Ishikawa (cell line): ENCODE measurements at regions not wholly inside any gene's neighbourhood (a gene's known extent, or its start where the extent isn't known, plus 50 kb on each side); places are given as distances from the start of the nearest gene placed in this dataset.

ENCODE experiments used
- CEBPB ChIP-seq: IDR thresholded peaks from 2 replicates; pipeline ENCODE4 v1.6.1; 2012
- CREB1 ChIP-seq: IDR thresholded peaks from 2 replicates; pipeline ENCODE4 v1.6.1; 2012; ENCODE audit warnings: low read depth
- EGR1 ChIP-seq: IDR thresholded peaks from 2 replicates; pipeline ENCODE4 v1.6.1; 2012
- EP300 ChIP-seq: IDR thresholded peaks from 2 replicates; pipeline ENCODE4 v1.6.1; 2012; ENCODE audit warnings: borderline replicate concordance
- FOXM1 ChIP-seq: IDR thresholded peaks from 2 replicates; pipeline ENCODE4 v1.6.1; 2012; ENCODE audit warnings: low read depth, borderline replicate concordance
- NFIC ChIP-seq: IDR thresholded peaks from 2 replicates; pipeline ENCODE4 v1.6.1; 2012
- RAD21 ChIP-seq: IDR thresholded peaks from 2 replicates; pipeline ENCODE4 v1.6.1; 2012; ENCODE audit warnings: low read depth
- TAF1 ChIP-seq: IDR thresholded peaks from 2 replicates; pipeline ENCODE4 v1.6.1; 2012; ENCODE audit warnings: low read depth, mild to moderate bottlenecking
- TCF12 ChIP-seq: IDR thresholded peaks from 2 replicates; pipeline ENCODE4 v1.6.1; 2012; ENCODE audit warnings: low read depth
- TEAD4 ChIP-seq: IDR thresholded peaks from 2 replicates; pipeline ENCODE4 v1.6.1; 2012
- YY1 ChIP-seq: IDR thresholded peaks from 2 replicates; pipeline ENCODE4 v1.6.1; 2012; ENCODE audit warnings: low read depth
- ZBTB7A ChIP-seq: IDR thresholded peaks from 2 replicates; pipeline ENCODE4 v1.6.1; 2012; ENCODE audit warnings: low read depth
- TF ChIP-seq, protein P1 (sequence below): IDR thresholded peaks from 2 replicates; pipeline ENCODE4 v1.6.1; 2012; ENCODE audit warnings: low read depth, mild to moderate bottlenecking
- TF ChIP-seq, protein P2 (sequence below): IDR thresholded peaks from 2 replicates; pipeline ENCODE4 v1.6.1; 2012
- TF ChIP-seq, protein P3 (sequence below): IDR thresholded peaks from 2 replicates; pipeline ENCODE4 v1.6.1; 2012

DNA sequence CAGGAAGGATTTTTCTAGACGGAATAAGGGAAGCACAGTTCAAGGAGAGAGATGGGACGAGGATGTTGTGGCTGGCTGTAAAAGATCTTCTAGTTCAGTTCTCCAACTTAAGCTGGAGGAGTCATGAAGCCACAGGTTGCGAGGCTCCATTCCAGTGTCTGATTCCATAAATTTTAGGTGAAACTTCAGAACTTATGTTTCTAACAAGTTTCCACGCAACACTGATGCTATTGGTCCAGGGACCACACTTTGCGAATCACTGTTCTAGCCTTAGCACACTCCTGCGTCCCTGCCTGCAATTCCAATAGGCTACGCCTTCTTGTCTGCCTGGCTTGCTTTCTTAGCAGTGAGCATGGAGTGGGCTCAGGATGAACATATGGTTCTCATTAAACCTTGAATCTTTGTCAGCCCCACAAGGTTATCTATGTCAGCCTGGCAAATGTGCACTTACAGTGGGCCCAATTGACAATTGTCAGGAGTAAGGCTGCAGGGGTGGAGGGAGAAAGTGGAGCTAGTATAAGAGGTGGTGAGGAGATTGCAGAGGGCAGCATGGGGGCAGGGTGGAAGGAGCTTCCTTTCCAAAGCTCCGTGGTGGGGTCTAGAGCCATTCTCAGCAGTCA lies 438.1 kb upstream of the ST6GAL2 start:
- TF ChIP-seq NFIC = no peak
- TF ChIP-seq, protein P1, sequence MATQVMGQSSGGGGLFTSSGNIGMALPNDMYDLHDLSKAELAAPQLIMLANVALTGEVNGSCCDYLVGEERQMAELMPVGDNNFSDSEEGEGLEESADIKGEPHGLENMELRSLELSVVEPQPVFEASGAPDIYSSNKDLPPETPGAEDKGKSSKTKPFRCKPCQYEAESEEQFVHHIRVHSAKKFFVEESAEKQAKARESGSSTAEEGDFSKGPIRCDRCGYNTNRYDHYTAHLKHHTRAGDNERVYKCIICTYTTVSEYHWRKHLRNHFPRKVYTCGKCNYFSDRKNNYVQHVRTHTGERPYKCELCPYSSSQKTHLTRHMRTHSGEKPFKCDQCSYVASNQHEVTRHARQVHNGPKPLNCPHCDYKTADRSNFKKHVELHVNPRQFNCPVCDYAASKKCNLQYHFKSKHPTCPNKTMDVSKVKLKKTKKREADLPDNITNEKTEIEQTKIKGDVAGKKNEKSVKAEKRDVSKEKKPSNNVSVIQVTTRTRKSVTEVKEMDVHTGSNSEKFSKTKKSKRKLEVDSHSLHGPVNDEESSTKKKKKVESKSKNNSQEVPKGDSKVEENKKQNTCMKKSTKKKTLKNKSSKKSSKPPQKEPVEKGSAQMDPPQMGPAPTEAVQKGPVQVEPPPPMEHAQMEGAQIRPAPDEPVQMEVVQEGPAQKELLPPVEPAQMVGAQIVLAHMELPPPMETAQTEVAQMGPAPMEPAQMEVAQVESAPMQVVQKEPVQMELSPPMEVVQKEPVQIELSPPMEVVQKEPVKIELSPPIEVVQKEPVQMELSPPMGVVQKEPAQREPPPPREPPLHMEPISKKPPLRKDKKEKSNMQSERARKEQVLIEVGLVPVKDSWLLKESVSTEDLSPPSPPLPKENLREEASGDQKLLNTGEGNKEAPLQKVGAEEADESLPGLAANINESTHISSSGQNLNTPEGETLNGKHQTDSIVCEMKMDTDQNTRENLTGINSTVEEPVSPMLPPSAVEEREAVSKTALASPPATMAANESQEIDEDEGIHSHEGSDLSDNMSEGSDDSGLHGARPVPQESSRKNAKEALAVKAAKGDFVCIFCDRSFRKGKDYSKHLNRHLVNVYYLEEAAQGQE = no peak
- no peak for TF ChIP-seq EP300
- TF ChIP-seq CREB1 = no peak
- TF ChIP-seq TCF12 = no peak
- TF ChIP-seq FOXM1 = no peak
- no peak for TF ChIP-seq TAF1
- TF ChIP-seq, protein P2, sequence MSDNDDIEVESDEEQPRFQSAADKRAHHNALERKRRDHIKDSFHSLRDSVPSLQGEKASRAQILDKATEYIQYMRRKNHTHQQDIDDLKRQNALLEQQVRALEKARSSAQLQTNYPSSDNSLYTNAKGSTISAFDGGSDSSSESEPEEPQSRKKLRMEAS = no peak
- TF ChIP-seq ZBTB7A = no peak
- no peak for TF ChIP-seq CEBPB
- TF ChIP-seq EGR1 = no peak
- no peak for TF ChIP-seq YY1
- TF ChIP-seq, protein P3, sequence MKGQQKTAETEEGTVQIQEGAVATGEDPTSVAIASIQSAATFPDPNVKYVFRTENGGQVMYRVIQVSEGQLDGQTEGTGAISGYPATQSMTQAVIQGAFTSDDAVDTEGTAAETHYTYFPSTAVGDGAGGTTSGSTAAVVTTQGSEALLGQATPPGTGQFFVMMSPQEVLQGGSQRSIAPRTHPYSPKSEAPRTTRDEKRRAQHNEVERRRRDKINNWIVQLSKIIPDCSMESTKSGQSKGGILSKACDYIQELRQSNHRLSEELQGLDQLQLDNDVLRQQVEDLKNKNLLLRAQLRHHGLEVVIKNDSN = no peak
- TF ChIP-seq TEAD4 = no peak

DNA sequence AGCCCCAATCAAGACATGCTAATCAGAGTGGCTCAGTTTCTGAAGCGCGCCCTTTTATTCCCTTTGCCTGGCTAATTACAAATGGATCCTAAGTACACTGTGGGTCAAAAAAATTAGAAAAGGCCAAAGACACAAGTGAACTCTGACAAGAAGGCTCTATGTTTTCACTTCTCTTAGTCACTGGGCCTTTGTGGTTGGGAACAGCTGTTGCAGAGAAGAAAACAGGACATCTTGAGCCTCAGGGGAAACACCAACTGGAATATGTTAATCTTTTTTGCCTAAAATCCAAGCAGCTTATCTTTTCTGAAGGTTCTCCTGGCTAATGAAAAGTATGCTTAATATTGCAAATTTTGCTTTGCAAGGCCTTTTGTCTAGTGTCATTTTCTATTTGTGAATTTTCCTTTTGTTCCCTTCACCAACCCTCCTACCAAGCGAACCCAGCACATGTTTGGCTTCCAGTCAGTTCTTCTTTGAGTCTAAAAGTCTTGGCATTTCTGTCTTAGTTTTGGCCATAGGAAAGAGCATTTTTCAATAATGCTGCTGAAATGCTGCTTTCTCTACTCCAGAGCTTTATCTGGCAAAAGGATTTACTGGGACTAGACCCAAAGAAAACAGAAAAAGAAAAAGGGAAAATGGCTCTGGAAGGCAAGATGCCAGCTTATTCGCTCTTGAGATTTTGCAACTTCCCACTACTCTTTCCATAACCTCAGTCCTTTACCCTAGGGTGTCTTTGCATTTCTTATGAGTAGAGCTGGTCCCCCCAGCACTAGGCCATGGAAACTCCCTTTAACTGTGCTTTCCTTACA lies 440.2 kb upstream of the ST6GAL2 start:
- TF ChIP-seq YY1 (no peak), TEAD4 (no peak), EGR1 (no peak), TCF12 (no peak)
- TF ChIP-seq, protein P1 = no peak

DNA sequence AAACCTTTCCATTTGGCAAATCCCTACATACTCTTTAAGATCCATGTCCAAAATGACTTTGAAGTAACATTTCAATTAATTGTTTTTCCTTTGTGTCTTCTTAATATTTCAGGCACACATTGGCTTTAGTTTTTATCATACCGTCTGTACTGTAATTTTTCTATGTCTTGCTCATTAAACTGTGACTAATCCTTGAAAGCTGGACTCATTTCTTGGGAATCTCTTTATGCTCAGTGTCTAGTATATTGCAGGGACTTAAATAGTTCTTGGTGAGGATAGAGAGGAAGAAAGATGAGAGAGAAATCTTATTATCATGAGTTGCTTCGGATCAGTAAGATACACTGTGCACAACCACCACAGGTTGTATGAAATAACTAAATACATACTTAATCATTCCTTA lies 448.3 kb upstream of the ST6GAL2 start:
- TF ChIP-seq TEAD4 (no peak), FOXM1 (no peak), NFIC (no peak), RAD21 (no peak), CREB1 (no peak), YY1 (no peak), EGR1 (no peak), TCF12 (no peak), TAF1 (no peak), EP300 (no peak)
- TF ChIP-seq, protein P3 = no peak
- TF ChIP-seq, protein P1 = no peak
- TF ChIP-seq, protein P2 = no peak

DNA sequence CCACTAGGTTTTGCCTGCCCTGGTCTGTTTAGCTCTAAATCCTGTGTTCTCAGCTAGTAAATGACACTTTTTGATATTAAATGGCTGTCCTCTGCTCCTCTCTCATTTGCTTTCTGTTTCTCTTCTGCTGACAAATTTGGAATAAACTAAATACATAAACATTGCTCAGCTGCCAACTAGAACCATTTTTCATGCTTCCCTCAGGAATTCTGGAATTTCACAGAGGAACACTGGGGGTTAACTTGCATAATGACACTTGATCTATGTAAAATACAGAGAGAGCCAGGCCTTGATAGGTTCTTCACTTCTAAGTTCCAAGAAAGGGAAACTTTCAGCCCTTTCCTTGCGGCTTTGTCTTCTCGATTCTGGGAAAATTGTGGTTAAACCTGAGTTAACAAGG lies 450.6 kb upstream of the ST6GAL2 start:
- TF ChIP-seq CREB1 (no peak), EGR1 (no peak), FOXM1 (no peak), CEBPB (no peak), TCF12 (no peak), EP300 (no peak), NFIC (no peak), ZBTB7A (no peak), TEAD4 (no peak), TAF1 (no peak), YY1 (no peak), RAD21 (no peak)
- TF ChIP-seq, protein P2 = no peak
- TF ChIP-seq, protein P3 = no peak
- TF ChIP-seq, protein P1 = no peak
